Small intestine (tissue), 7 donors: ENCODE measurements at regions not wholly inside any gene's neighbourhood (a gene's known extent, or its start where the extent isn't known, plus 50 kb on each side); places are given as distances from the start of the nearest gene placed in this dataset.

Experiments
- DNase-seq, 2 donors: peaks; one replicate each; pipeline versions ENCODE4 v3.0.0 to v3.0.0-alpha.2; 2013
- FAIRE-seq: peaks from 2 replicates; lab custom pipeline; 2012; peaks lifted over from hg19 to GRCh38; lab: Jason Lieb, UNC
- H3K27ac ChIP-seq, 3 donors: one replicate each; pipeline ENCODE4 v1.5.1; 2013; ENCODE audit warnings: low read length in 2 of 3, mild to moderate bottlenecking in 2 of 3, control low read depth in 1 of 3, inconsistent platforms in 1 of 3, low read depth in 1 of 3, moderate library complexity in 1 of 3
- H3K27me3 ChIP-seq, 3 donors: one replicate each; pipeline ENCODE4 v1.6.1; 2013; ENCODE audit warnings: low read length in 3 of 3, inconsistent platforms in 1 of 3; ENCODE audit not compliant: control insufficient read depth in 3 of 3, insufficient read depth in 3 of 3
- H3K36me3 ChIP-seq, 3 donors: one replicate each; pipeline ENCODE4 v1.6.1; 2013; ENCODE audit warnings: low read length in 3 of 3, inconsistent platforms in 1 of 3, low read depth in 1 of 3, mild to moderate bottlenecking in 1 of 3, moderate library complexity in 1 of 3; ENCODE audit not compliant: control insufficient read depth in 3 of 3, insufficient read depth in 2 of 3
- H3K4me1 ChIP-seq, 3 donors: one replicate each; pipeline ENCODE4 v1.6.1; 2013; ENCODE audit warnings: low read length in 2 of 3, inconsistent platforms in 1 of 3, low read depth in 1 of 3, mild to moderate bottlenecking in 1 of 3, moderate library complexity in 1 of 3; ENCODE audit not compliant: control insufficient read depth in 3 of 3, insufficient read depth in 2 of 3
- H3K4me3 ChIP-seq, 3 donors: one replicate each; pipeline ENCODE4 v1.5.1; 2013; ENCODE audit warnings: low read length in 3 of 3, control low read depth in 1 of 3, inconsistent platforms in 1 of 3, low read depth in 1 of 3, mild to moderate bottlenecking in 1 of 3, moderate library complexity in 1 of 3
- H3K9me3 ChIP-seq, 2 donors: one replicate each; pipeline ENCODE4 v1.6.1; 2013; ENCODE audit warnings: low read depth in 1 of 2, low read length in 1 of 2; ENCODE audit not compliant: control insufficient read depth in 2 of 2, insufficient read depth in 1 of 2
- WGBS, 3 donors: extraction: QIAGEN DNeasy Blood & Tissue Kit; methylation state at CpG; one replicate each; pipeline ENCODE4 v1.1.7; 2013; 5-methylcytosine and 5-hydroxymethylcytosine counted together
- donor health status: healthy with polysubstance abuse.
- donor health status: control.
- donor health status: control.
- donor health status: Bipolar disorder and iron deficiency.
- donor health status: healthy.

GRCh38 chr18:78768221-78768620 is 211.4 kb upstream of the SALL3 start:
- peaks cover 0 to 9% (median 0%) of the 10 kb centered on the region in 3 donors for H3K4me1 ChIP-seq
- DNase-seq (peak in 1 of 2 donors; percentile 35), FAIRE-seq (no peak)
- no peaks in the 10 kb centered on the region for H3K9me3 ChIP-seq
- no peak overlapping the region for H3K27ac ChIP-seq
- no peaks in the 10 kb centered on the region for H3K36me3 ChIP-seq
- WGBS, 3 donors, result 40 to 75% (median 51%) methylated on average over 13 of the region's 13 CpGs
- peaks cover 0 to 11% (median 0%) of the 10 kb centered on the region in 3 donors for H3K27me3 ChIP-seq
- no peak overlapping the region for H3K4me3 ChIP-seq

GRCh38 chr18:78768656-78769501 is 210.7 kb upstream of the SALL3 start:
- H3K4me3 ChIP-seq, result no peak overlapping the region
- no peaks in the 10 kb centered on the region for H3K36me3 ChIP-seq
- 10 to 27% (median 17%) methylated on average over 25 of the region's 25 CpGs for WGBS, 3 donors
- H3K4me1 ChIP-seq, result peaks cover 0 to 9% (median 0%) of the 10 kb centered on the region in 3 donors
- FAIRE-seq (no peak), DNase-seq (peak in 1 of 2 donors; percentile 33)
- H3K27me3 ChIP-seq, result peaks cover 0 to 11% (median 0%) of the 10 kb centered on the region in 3 donors
- no peaks in the 10 kb centered on the region for H3K9me3 ChIP-seq
- no peak overlapping the region for H3K27ac ChIP-seq

GRCh38 chr18:78769502-78770105 is 210.0 kb upstream of the SALL3 start:
- H3K36me3 ChIP-seq, result no peaks in the 10 kb centered on the region
- H3K4me3 ChIP-seq, result no peak overlapping the region
- DNase-seq, result peak in 1 of 2 donors; percentile 10
- H3K4me1 ChIP-seq, result peaks cover 0 to 9% (median 0%) of the 10 kb centered on the region in 3 donors
- no peaks in the 10 kb centered on the region for H3K9me3 ChIP-seq
- H3K27ac ChIP-seq, result no peak overlapping the region
- WGBS, 3 donors, result 60 to 74% (median 66%) methylated on average over 18 of the region's 18 CpGs
- peaks cover 0 to 11% (median 0%) of the 10 kb centered on the region in 3 donors for H3K27me3 ChIP-seq
- FAIRE-seq, result no peak

GRCh38 chr18:78770139-78770822 is 209.3 kb upstream of the SALL3 start:
- Histone ChIP-seq H3K27me3 (peaks cover 0 to 11% (median 0%) of the 10 kb centered on the region in 3 donors), H3K4me1 (peaks cover 0 to 9% (median 0%) of the 10 kb centered on the region in 3 donors), H3K9me3 (no peaks in the 10 kb centered on the region), H3K4me3 (no peak overlapping the region), H3K36me3 (no peaks in the 10 kb centered on the region), H3K27ac (no peak overlapping the region)
- FAIRE-seq (no peak), DNase-seq (no peak)
- 80 to 92% (median 88%) methylated on average over 21 of the region's 21 CpGs for WGBS, 3 donors

GRCh38 chr18:78770823-78771139 is 208.8 kb upstream of the SALL3 start:
- Histone ChIP-seq H3K4me1 (peaks cover 0 to 9% (median 0%) of the 10 kb centered on the region in 3 donors), H3K36me3 (no peaks in the 10 kb centered on the region), H3K27me3 (peaks cover 0 to 11% (median 0%) of the 10 kb centered on the region in 3 donors), H3K9me3 (no peaks in the 10 kb centered on the region), H3K27ac (no peak overlapping the region), H3K4me3 (no peak overlapping the region)
- DNase-seq (no peak), FAIRE-seq (no peak)
- WGBS, 3 donors, result 80 to 89% (median 87%) methylated on average over 12 of the region's 12 CpGs

DNA sequence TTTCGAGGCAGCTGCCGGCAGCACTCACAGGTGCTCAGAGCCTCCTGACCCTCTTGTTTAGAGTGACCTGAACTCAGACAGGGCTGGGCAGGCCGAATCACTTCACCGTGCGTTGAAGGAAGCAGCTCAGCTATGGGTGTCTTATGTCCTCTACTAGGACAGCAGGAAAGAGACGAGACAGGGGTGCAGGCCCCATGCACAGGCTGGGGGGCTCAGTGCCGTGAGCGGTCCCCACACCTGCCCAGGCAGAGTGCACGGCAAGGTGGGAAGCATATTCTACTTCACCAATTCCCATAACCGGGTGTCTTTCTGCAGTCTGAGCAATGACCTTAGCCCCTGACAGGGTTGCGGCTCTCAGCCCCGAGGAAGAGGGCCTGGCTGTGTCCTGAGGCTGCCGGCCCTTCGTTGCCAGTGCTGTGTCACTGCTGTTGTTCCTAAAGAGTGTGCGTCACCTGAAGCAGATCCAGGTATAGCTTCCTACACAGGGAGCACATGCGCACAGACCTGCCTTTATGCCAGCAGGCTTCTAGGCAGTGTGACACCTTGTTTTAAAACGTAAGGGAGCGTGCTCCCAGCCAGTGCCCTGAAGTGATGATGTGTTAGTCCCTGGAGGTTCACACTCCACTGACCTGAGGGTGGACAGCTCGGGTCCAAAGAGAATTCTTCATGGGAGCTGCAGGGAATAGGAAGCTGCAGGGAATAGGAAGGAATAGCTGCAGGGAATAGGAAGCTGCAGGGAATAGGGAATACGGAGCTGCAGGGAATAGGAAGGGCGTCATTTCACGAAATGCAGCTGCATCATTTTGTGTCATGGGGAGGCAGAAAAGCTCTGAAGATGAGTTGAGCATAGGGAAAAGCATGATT is 207.9 kb upstream of the SALL3 start:
- H3K9me3 ChIP-seq, result no peaks in the 10 kb centered on the region
- 83 to 88% (median 86%) methylated on average over 22 of the region's 22 CpGs for WGBS, 3 donors
- H3K4me1 ChIP-seq, result peaks cover 0 to 9% (median 0%) of the 10 kb centered on the region in 3 donors
- no peak overlapping the region for H3K27ac ChIP-seq
- no peak for DNase-seq
- no peak overlapping the region for H3K4me3 ChIP-seq
- H3K27me3 ChIP-seq, result peaks cover 0 to 11% (median 0%) of the 10 kb centered on the region in 3 donors
- no peak for FAIRE-seq
- no peaks in the 10 kb centered on the region for H3K36me3 ChIP-seq

- DNase-seq (no peak), FAIRE-seq (no peak)
- no peak overlapping the region for H3K27ac ChIP-seq
- peaks cover 0 to 11% (median 0%) of the 10 kb centered on the region in 3 donors for H3K27me3 ChIP-seq
- peaks cover 0 to 9% (median 0%) of the 10 kb centered on the region in 3 donors for H3K4me1 ChIP-seq
- 83 to 89% (median 88%) methylated on average over 26 of the region's 26 CpGs for WGBS, 3 donors
- no peaks in the 10 kb centered on the region for H3K9me3 ChIP-seq
- H3K36me3 ChIP-seq, result no peaks in the 10 kb centered on the region
- H3K4me3 ChIP-seq, result no peak overlapping the region
Observed at GRCh38 chr18:78772360-78773302, 207.0 kb upstream of the SALL3 start.
